SU-DHL-6 (cell line): ENCODE measurements at regions not wholly inside any gene's neighbourhood (a gene's known extent, or its start where the extent isn't known, plus 50 kb on each side); places are given as distances from the start of the nearest gene placed in this dataset.

Source experiments
- EZH2phosphoT487 ChIP-seq: fragments of 200-600 bp; sonication (generic), shearing (Covaris generic); conservative IDR thresholded peaks from 2 replicates; pipeline ENCODE4 v1.6.1; 2018; ENCODE audit warnings: mild to moderate bottlenecking, antibody characterized with exemption, low read length, moderate library complexity, mixed read lengths
- TF ChIP-seq, protein P1 (sequence below): fragments of 200-600 bp; sonication (generic); IDR thresholded peaks from one replicate; pipeline ENCODE4 v1.5.1; 2017; ENCODE audit warnings: antibody characterized with exemption, mild to moderate bottlenecking, low read length, moderate library complexity; ENCODE audit not compliant: insufficient read depth, poor library complexity, severe bottlenecking

DNA sequence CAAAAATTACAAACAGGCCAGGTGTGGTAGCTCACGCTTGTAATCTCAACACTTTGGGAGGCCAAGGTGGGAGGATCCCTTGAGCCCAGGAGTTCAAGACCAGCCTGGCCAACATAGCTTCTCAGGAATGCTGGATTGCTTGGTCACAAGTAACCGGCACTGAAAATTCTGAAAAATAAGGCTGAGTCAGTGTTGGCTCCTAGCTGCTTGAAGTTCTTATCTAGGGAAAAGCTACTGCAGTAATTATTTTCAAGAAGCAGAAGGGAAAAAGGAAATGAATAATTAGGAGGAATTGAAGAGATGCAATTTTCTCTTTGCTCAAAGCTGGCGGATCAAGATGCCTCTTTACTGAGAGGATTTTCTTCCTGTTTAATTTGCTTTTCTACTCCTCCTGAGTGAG, 75.0 kb upstream of the GTF3A start:
- TF ChIP-seq, protein P1, sequence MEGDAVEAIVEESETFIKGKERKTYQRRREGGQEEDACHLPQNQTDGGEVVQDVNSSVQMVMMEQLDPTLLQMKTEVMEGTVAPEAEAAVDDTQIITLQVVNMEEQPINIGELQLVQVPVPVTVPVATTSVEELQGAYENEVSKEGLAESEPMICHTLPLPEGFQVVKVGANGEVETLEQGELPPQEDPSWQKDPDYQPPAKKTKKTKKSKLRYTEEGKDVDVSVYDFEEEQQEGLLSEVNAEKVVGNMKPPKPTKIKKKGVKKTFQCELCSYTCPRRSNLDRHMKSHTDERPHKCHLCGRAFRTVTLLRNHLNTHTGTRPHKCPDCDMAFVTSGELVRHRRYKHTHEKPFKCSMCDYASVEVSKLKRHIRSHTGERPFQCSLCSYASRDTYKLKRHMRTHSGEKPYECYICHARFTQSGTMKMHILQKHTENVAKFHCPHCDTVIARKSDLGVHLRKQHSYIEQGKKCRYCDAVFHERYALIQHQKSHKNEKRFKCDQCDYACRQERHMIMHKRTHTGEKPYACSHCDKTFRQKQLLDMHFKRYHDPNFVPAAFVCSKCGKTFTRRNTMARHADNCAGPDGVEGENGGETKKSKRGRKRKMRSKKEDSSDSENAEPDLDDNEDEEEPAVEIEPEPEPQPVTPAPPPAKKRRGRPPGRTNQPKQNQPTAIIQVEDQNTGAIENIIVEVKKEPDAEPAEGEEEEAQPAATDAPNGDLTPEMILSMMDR, result no peak
- no peak for TF ChIP-seq EZH2phosphoT487
